ENCODE measurements at regions not wholly inside any gene's neighbourhood (a gene's known extent, or its start where the extent isn't known, plus 50 kb on each side); places are given as distances from the start of the nearest gene placed in this dataset.

DNA sequence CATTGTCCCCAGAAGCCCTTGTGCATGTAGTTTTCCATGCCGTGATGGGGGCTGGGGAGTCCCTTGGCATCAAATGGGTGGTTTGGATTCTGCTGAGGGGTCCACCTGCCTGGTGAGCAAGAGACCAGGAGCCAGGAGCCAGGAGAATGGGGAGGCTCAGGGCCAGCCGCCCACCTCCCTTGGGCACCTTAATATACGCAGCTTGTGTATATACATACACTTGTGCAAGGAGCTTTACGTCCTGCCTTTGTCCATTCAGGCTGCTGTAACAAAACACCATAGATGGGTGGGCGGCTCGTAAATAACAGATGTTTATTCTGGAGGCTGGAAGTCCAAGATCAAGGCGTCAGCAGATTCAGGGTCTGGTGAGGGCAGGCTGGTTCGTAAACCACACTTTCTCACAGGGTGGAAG lies 62.5 kb downstream of the SMIM38 start:
- Mint-ChIP-seq H3K9me3 (ENCODE audit: unreplicated experiment) (no peaks in the 10 kb centered on the region), H3K27me3 (ENCODE audit: insufficient read depth, unreplicated experiment) (no peaks in the 10 kb centered on the region), H3K4me3 (ENCODE audit: unreplicated experiment) (no peak overlapping the region), H3K36me3 (ENCODE audit: insufficient read depth, unreplicated experiment) (no peaks in the 10 kb centered on the region), H3K27ac (ENCODE audit: low read depth, unreplicated experiment) (no peak overlapping the region), H3K4me1 (ENCODE audit: insufficient read depth, unreplicated experiment) (peaks cover 15% of the 10 kb centered on the region)
- intact Hi-C loops (cut with micrococcal nuclease), result no loop called here
- BruUV-seq (replicated peaks), result no TSS peak
- no peak for DNase-seq (ENCODE audit: unreplicated experiment)
- no peak for TF ChIP-seq CTCF (IDR thresholded peaks at IDR 0.05; ENCODE audit: unreplicated experiment)
- ChIA-PET CTCF (interaction anchor here (0.6 kb wide), 1 partner anchor 85 kb away, joined by 4 read pairs; no protein-coding TSS in a partner anchor), POLR2A (no interaction called here)

GRCh38 chr11:69218946-69219720 lies 63.4 kb downstream of the SMIM38 start:
- H3K27ac Mint-ChIP-seq (ENCODE audit: low read depth, unreplicated experiment), result no peak overlapping the region
- H3K4me3 Mint-ChIP-seq (ENCODE audit: unreplicated experiment), result no peak overlapping the region
- H3K36me3 Mint-ChIP-seq (ENCODE audit: insufficient read depth, unreplicated experiment), result no peaks in the 10 kb centered on the region
- BruUV-seq (replicated peaks), result no TSS peak
- no peak for DNase-seq (ENCODE audit: unreplicated experiment)
- peaks cover 12% of the 10 kb centered on the region for H3K4me1 Mint-ChIP-seq (ENCODE audit: insufficient read depth, unreplicated experiment)
- CTCF ChIA-PET, result interaction anchor here (0.6 kb wide), 1 partner anchor 31 kb away, joined by 4 read pairs; no protein-coding TSS in a partner anchor
- POLR2A ChIA-PET, result interaction anchor here (1.5 kb wide), 1 partner anchor 55 kb away, joined by 4 read pairs; no protein-coding TSS in a partner anchor
- H3K9me3 Mint-ChIP-seq (ENCODE audit: unreplicated experiment), result no peaks in the 10 kb centered on the region
- intact Hi-C loops (cut with micrococcal nuclease), result no loop called here
- TF ChIP-seq CTCF (IDR thresholded peaks at IDR 0.05; ENCODE audit: unreplicated experiment), result no peak
- H3K27me3 Mint-ChIP-seq (ENCODE audit: insufficient read depth, unreplicated experiment), result no peaks in the 10 kb centered on the region

DNA sequence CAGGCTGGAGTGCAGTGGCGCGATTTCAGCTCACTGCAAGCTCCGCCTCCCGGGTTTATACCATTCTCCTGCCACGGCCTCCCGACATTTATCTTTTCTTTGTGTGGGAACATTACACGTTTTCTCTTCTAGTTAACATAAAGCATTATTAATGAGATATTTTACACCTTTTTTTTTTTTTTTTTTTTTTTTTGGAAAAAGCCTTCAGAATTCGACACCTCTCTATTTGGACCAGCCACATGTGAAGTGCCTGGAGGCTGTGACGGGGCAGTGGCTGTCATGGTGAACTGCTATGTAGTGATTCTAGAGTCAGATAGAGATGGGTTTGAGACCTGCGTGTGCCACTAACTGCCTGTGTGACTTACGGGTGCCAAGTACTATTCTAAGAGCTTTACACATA lies 64.3 kb downstream of the SMIM38 start:
- BruUV-seq (replicated peaks), result no TSS peak
- no peak for TF ChIP-seq CTCF (IDR thresholded peaks at IDR 0.05; ENCODE audit: unreplicated experiment)
- CTCF ChIA-PET, result interaction anchor here (0.6 kb wide), 1 partner anchor 31 kb away, joined by 4 read pairs; no protein-coding TSS in a partner anchor
- H3K36me3 Mint-ChIP-seq (ENCODE audit: insufficient read depth, unreplicated experiment), result no peaks in the 10 kb centered on the region
- peaks cover 5% of the 10 kb centered on the region for H3K27me3 Mint-ChIP-seq (ENCODE audit: insufficient read depth, unreplicated experiment)
- H3K4me3 Mint-ChIP-seq (ENCODE audit: unreplicated experiment), result no peak overlapping the region
- POLR2A ChIA-PET, result interaction anchor here (1.5 kb wide), 1 partner anchor 54 kb away, joined by 4 read pairs; no protein-coding TSS in a partner anchor
- H3K9me3 Mint-ChIP-seq (ENCODE audit: unreplicated experiment), result peaks cover 4% of the 10 kb centered on the region
- intact Hi-C loops (cut with micrococcal nuclease), result no loop called here
- peaks cover 12% of the 10 kb centered on the region for H3K4me1 Mint-ChIP-seq (ENCODE audit: insufficient read depth, unreplicated experiment)
- H3K27ac Mint-ChIP-seq (ENCODE audit: low read depth, unreplicated experiment), result no peak overlapping the region
- no peak for DNase-seq (ENCODE audit: unreplicated experiment)

- no TSS peak for BruUV-seq (replicated peaks)
- Mint-ChIP-seq H3K9me3 (ENCODE audit: unreplicated experiment) (peaks cover 9% of the 10 kb centered on the region), H3K4me3 (ENCODE audit: unreplicated experiment) (no peak overlapping the region), H3K27ac (ENCODE audit: low read depth, unreplicated experiment) (no peak overlapping the region), H3K27me3 (ENCODE audit: insufficient read depth, unreplicated experiment) (peaks cover 11% of the 10 kb centered on the region), H3K4me1 (ENCODE audit: insufficient read depth, unreplicated experiment) (peaks cover 7% of the 10 kb centered on the region), H3K36me3 (ENCODE audit: insufficient read depth, unreplicated experiment) (no peaks in the 10 kb centered on the region)
- ChIA-PET POLR2A (interaction anchor here (1.5 kb wide), 1 partner anchor 54 kb away, joined by 4 read pairs; no protein-coding TSS in a partner anchor), CTCF (interaction anchor here (0.6 to 1.1 kb wide), 2 partner anchors 35 to 50 kb away, joined by 3 to 4 read pairs; no protein-coding TSS in a partner anchor)
- no peak for DNase-seq (ENCODE audit: unreplicated experiment)
- TF ChIP-seq CTCF (IDR thresholded peaks at IDR 0.05; ENCODE audit: unreplicated experiment), result no peak
- intact Hi-C loops (cut with micrococcal nuclease), result no loop called here
Measured at GRCh38 chr11:69220561-69221051, 64.9 kb downstream of the SMIM38 start.
